DMS153 (cell line): ENCODE measurements at regions not wholly inside any gene's neighbourhood (a gene's known extent, or its start where the extent isn't known, plus 50 kb on each side); places are given as distances from the start of the nearest gene placed in this dataset.
"Not testable (repeated sequence)": the region's sequence is repeated elsewhere in the genome, so short reads cannot be mapped to it uniquely, and the experiment has no call there.

ENCODE experiments used
- DNase-seq: peaks from one replicate; lab custom pipeline; 2025; lab: John Stamatoyannopoulos, UW

- DNase-seq, result not testable (repeated sequence)
These were observed 109.7 kb upstream of the ZNG1E start for GRCh38 chr9:65566018-65566417.

GRCh38 chr9:65519018-65519417 is 156.7 kb upstream of the ZNG1E start:
- not testable (repeated sequence) for DNase-seq

GRCh38 chr9:65514465-65514864 is 161.3 kb upstream of the ZNG1E start:
- DNase-seq, result not testable (repeated sequence)

- DNase-seq, result not testable (repeated sequence)
These were observed 167.8 kb upstream of the ZNG1E start for GRCh38 chr9:65507897-65508296.

GRCh38 chr9:65504686-65505085 is 171.0 kb upstream of the ZNG1E start:
- not testable (repeated sequence) for DNase-seq

GRCh38 chr9:65503696-65504095 is 172.0 kb upstream of the ZNG1E start:
- DNase-seq, result not testable (repeated sequence)

GRCh38 chr9:65482890-65483289 is 192.8 kb upstream of the ZNG1E start:
- not testable (repeated sequence) for DNase-seq

GRCh38 chr9:65481291-65481690 is 194.4 kb upstream of the ZNG1E start:
- DNase-seq, result not testable (repeated sequence)

GRCh38 chr9:65474891-65475290 is 189.9 kb upstream of the FOXD4L5 start:
- DNase-seq, result not testable (repeated sequence)

- DNase-seq, result not testable (repeated sequence)
These were observed 188.2 kb upstream of the FOXD4L5 start for GRCh38 chr9:65473059-65473822.

GRCh38 chr9:65471106-65471505 is 186.1 kb upstream of the FOXD4L5 start:
- DNase-seq, result not testable (repeated sequence)

- DNase-seq, result not testable (repeated sequence)
These were observed 182.1 kb upstream of the FOXD4L5 start for GRCh38 chr9:65466911-65467734.

- DNase-seq, result not testable (repeated sequence)
These were observed 180.4 kb upstream of the FOXD4L5 start for GRCh38 chr9:65465246-65465895.

GRCh38 chr9:65462476-65462875 is 177.5 kb upstream of the FOXD4L5 start:
- DNase-seq, result not testable (repeated sequence)

GRCh38 chr9:65459756-65460320 is 174.8 kb upstream of the FOXD4L5 start:
- DNase-seq, result no peak

- no peak for DNase-seq
These were observed 174.0 kb upstream of the FOXD4L5 start for GRCh38 chr9:65458992-65459391.

GRCh38 chr9:65458465-65458864 is 173.5 kb upstream of the FOXD4L5 start:
- DNase-seq, result no peak

- DNase-seq, result not testable (repeated sequence)
These were observed 172.0 kb upstream of the FOXD4L5 start for GRCh38 chr9:65456991-65457390.

GRCh38 chr9:65455751-65456647 is 171.0 kb upstream of the FOXD4L5 start:
- not testable (repeated sequence) for DNase-seq

- DNase-seq, result not testable (repeated sequence)
These were observed 170.1 kb upstream of the FOXD4L5 start for GRCh38 chr9:65455136-65455535.

GRCh38 chr9:65454666-65455065 is 169.7 kb upstream of the FOXD4L5 start:
- not testable (repeated sequence) for DNase-seq
